GM18517 (cell line): ENCODE measurements at regions not wholly inside any gene's neighbourhood (a gene's known extent, or its start where the extent isn't known, plus 50 kb on each side); places are given as distances from the start of the nearest gene placed in this dataset.

Experiments
- ATAC-seq: cut with Tn5 transposase; IDR thresholded peaks from one replicate; pipeline ENCODE4 v1.9.1; 2021; ENCODE audit warnings: mild to moderate bottlenecking, moderate library complexity; ENCODE audit not compliant: unreplicated experiment

DNA sequence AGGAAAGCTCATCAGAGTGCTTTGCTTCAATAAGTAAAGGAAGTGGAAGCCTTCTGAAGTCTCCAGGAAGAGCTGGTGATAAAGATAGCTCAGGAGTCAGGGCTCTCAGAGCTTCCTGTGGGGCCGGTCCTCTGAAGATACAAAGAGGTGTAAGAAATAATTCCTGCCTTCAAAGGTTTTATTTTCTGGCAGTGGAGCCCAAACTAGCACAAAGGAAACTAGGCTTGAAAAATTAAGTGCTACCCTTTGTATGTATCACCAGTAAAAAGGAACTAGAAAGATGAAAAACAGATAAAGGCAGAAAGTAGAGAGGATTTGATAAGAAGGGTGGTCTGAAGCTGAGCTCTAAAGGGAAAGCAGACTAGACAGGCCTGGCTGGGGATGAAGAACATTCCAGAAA, 204.1 kb upstream of the SASH1 start:
- ATAC-seq, result no peak

DNA sequence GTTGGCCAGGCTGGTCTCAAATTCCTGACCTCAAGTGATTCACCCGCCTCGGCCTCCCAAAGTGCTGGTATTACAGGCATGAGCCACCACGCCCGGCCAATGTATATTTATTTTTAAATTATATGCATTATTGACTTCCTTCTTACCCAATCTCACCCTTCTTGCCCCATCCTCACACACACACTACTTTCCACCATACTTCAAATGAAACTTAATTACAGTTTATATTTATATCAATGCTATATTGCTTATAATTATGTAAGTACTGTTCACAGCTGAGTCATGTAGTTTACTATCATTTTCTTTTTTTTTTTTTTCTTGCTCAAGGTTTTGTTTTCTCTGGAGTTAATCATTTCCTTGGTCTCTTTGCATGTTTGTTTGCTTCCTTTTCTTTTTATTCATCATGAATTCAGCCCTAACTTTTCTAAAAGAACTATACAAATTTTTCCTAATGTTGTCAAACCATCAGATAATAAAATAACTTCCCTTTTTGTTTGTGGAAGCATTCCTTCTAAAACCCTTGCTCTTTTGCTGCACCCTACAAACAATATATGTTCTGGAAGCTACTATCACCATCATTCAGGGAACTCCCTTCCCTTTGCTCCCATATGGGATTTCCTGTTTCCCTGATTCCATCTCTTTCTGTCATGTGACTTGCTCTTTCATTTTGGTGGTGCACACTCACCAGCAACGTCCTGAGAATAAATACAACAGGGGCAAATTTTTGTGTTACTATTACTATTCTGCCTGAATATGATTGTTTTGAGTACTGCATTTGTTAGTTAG, 201.7 kb upstream of the SASH1 start:
- no peak for ATAC-seq

DNA sequence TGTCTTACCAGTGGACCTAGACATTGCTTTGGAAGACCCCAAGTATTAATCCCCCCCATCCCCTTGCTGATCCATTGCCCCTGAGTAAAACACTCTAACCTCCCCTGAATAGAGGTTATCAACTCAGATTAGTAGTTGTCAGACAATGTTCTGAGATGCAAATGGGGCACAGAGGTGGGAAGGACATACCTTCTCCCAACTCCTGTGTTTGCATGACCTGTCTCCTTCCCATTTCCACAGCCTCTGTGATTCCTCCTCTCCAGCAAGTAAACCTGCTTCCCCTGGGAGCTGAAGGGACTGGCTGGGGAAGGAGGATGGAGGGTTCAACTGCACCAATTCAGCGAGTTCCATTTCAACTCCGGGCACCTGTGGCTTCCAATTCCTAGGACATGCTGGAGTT, 199.8 kb upstream of the SASH1 start:
- ATAC-seq, result no peak

DNA sequence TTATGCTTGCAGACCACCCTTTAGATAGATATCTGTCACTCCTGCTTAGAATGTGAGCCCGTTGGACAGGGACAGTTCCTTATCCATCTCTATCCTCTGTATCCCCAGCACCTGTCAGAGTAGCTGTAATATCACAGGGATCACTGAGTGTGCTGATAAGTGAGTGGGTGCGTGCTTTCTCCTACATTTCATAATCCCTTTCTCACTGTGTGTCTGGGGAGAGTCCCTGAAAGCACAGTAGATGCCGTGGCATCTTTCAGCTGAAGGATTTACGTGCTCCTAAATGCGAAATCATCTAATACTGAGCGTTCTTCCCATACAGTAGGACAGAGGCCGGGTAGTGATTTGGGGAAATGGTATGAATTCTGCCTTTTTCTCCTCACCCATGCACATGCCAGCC, 198.9 kb upstream of the SASH1 start:
- no peak for ATAC-seq

DNA sequence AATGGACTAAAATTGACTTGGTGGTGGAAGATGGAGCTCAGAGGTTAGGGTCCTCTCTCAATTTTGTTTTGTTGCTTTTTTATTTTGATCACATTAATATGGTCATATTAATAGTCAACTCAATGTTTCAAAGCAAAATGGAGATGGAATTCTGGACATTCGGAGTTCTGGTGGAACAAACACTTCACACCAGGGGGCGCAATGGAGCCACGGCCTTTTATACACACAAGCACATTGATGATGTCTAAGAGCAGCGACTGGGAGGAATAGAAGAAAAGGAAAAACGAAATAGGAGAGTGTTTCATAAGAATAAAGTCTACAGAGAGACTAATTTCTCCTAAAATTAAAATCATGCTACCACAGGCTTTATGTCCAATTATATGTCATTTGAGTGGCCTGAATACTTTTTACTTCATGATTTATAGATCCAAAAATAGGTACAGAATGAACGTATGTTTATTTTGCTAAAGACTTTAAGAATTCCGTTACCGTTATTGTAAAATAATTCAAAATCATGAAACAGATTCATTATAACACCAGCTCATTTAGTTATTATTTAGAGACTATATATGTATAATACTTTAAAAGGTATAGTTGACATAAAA, 197.6 kb upstream of the SASH1 start:
- no peak for ATAC-seq

DNA sequence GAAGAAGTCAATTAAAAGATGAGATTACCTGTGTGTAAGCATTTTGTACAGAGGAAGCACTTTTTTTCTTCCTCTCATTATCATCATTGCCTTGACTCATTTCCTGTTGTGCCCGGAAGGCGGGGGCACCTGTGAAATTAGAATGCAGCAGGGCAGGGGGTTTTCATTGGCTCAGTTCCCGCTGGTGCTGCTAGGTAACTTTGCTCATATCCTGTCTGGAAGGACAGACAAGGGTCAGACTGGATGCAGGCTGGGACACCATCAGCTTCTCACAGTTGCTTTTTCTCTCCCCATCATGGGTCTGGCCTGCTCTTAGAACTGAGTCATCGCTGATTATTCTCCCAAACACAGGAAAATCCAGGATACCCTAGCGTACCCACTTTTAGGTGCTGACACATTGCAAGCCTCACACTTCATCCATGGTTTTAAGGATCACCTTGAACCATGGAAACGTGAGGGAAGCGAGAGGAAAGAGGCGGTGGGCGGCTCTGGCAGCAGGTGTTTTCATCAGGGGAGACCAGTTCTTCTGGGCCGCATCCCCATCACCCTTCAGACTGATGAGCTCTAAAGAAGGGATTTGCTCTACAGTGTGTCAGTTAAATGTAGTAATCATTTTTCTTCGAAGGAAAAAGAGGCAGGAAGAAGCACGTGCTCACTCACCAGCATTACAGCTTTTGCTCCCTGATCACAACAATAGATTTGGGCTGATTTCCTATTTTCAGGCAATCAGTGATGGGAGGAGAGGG, 195.7 kb upstream of the SASH1 start:
- no peak for ATAC-seq

DNA sequence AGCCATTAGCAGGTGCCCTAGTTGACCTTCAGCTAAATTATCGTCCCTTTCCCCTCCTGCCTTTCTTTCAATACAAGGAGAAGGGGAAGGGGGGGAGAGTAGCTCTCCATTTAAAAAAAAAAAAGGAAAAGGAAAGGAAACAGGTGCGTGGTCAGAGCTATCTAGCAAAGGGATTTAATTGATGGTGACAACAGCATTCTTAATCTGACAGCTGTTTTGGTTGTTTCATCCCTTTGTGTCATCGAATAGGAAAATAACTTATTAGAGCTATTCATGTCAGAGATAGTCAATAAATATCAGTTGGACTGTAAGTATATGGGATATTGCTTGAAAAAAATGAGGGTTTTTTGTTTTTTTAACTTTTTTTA, 195.2 kb upstream of the SASH1 start:
- no peak for ATAC-seq

DNA sequence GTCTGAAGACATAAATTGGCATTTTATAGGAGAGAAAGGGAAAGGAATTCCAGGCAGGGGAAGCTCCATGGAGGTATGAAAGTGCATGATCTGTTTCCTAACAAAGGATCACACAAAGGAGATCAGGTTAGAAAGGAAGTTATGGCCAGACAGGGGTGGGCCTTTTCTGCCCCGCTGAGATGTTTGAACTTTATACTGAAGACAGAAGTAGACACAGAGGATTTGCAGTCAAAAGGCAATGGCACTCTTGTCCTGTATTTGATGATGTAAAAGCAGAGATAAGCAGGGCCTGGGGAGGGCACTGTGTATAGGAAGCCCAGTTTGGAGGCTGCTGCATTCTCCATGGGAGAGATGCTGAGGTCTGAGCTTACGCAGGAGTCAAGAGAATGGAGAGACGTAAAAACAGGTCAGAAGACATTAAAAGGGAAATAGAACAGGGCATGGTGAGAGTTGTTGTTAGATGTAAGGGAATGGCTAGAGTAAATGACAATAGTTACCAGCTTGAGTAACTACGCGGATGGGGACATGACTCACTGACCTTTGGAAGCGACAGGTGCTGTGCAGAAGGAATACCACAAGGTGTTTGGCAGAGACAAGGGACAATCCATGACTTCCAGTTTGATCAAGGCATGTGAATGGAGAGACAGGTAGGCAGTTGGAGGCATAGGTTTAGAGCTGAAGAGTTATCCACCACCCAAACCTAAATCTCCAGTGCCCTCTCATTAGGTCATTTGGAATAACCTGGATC, 190.6 kb upstream of the SASH1 start:
- ATAC-seq, result no peak

DNA sequence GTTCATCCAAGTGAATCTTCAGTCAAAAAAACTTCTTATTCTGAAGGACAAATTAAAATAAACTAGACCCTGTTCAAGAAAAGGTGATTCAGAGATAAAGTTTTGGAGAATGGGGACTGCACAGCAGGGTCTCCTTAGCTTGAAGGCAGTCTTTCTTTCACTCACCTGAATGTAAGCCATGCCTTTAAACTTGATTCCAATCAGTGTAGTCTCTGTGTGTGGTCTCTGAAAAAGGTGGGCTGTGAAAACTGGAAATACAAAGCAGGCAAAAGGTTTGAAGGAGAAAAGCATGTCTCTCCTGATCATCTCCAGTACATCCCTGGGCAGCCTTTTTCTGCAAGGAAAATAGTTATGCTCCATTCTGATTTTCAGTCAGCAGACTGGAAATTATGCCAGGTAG, 188.0 kb upstream of the SASH1 start:
- ATAC-seq, result no peak

DNA sequence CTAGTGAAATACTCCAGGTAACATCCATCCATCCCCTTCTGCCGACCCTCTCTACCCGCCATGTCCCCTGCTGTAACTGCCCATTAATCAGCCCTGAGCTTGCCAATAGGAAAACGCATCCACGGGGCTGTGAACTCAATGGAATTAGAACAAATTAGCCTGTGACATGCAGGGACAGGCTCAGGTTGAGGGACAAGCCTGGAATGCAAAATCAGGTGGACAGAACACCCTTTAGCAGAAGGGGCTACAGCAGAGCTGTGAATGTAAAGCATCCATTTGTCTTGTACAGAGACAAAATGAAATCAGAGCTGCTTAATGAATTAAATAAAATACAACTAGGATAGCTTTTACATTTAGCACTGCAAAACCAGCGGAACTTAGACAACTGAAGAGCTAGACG, 187.3 kb upstream of the SASH1 start:
- no peak for ATAC-seq

DNA sequence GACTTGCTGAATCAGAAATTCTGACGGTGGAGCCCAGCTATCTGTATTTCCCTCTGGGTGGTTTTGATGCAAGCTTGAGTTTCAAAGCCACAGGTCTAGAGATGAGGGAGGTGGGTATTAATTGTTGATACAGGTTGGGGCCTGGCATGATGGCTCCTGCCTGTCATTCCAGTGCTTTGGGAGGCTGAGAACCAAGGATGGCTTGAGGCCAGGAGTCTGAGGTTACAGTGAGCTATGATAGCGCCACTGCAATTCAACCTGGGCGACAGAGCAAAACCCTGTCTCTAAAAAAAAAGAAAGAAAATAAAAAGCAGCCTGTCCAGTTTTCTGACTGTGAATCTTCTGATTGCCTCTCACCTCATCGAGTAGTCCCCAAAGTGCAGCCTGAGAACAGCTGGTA, 184.8 kb upstream of the SASH1 start:
- ATAC-seq, result no peak

DNA sequence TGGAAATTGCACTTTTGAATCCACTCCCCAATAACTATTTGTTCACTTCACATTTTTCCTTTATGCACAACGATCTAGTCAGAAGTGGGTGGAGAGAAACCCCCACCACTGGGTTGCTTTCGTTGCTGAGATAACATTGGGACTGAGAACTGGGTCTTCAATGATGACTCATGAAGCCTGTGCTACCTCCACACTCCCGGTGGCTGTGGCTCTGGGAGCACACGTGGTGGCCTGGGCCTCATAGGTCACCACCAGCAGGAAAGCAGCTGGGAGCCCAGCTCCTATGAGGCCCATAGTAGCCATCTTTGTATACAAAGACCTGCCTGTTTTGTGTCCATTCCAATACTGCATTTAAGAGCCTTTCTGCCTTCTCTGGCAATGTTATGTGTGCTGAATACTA, 178.0 kb upstream of the SASH1 start:
- ATAC-seq, result no peak

DNA sequence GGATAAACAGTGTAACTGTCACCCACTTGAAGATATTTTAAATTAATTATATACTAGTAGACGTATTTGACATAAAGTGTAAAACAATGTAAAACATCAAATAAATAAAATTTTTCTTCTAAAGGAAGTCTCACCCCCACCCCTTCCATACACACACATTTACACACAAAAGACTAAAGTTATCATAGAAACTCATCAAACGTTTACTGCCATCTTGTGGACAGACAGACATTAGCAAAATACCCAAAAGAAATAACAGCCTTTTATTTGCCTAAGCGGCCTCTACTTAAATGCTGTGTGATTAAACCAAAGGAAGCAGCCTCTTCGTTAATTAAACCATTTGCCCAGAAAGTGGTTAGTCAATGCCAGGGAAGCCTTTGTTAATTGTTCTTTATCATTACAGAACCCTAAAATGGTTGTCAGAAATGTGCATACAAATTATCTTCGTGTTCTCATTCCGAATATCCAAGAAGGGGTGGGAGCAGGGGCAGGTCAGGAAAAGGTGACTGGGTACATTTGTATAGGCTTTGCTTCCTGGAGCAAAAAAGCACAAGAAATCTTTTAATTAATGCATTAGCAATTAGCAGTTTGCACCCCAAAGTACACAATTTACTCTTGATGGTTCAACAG, 176.2 kb upstream of the SASH1 start:
- ATAC-seq, result peak; percentile 51

DNA sequence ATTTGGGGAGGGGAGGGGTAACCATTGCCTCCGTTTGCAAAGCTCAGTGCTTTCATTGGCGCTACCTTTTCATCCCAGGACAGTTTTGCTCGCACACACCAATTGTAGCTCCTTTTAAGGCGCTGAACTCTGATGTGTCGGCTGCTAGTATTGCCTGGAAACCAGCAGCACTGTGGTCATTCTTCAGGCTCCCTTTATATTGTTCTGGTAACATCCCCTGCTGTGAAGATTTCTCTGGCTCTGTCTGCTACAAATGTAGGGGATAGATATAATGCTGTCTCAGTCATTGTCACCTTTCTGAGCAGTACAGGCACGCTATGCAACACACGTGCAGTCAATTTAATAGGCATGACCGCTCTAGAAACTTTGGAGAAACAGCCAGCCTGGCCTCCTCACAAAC, 172.9 kb upstream of the SASH1 start:
- ATAC-seq, result no peak

DNA sequence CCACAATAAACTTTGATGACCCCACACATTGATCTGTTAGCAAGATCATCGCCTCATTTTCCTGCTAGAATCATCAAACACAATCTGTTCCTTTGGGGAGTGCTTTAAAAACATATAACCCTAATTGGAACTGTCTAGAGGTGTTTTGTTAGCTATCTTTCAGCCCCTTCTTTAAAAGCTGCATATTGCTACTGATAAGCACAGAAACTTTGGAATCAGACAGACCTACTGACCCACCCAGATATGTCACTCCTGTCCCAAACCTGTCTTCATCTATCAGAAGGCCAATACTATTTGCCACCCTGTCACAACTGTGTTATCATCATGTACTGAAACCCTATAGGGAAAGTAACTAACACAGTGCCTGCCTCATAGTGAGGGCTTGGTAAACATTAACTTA, 172.4 kb upstream of the SASH1 start:
- no peak for ATAC-seq

DNA sequence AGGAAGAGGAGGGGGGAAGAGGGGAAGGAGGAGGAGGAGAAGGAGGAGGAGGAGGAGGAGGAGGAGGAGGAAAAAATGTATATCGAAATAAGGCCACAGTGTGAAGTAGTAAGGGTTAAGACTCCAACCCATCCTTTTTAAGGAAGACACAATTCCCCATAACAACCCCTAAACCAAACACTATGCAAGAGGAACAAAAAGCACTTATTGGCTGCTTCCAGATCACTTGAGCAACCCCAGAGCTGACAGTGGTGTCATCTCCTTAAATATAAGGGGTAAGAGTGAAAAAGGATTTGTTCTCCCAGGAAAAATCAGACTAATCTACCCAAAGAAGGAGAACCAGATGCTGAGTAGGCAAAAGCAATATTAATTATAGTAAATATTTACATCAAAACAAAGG, 169.1 kb upstream of the SASH1 start:
- no peak for ATAC-seq

DNA sequence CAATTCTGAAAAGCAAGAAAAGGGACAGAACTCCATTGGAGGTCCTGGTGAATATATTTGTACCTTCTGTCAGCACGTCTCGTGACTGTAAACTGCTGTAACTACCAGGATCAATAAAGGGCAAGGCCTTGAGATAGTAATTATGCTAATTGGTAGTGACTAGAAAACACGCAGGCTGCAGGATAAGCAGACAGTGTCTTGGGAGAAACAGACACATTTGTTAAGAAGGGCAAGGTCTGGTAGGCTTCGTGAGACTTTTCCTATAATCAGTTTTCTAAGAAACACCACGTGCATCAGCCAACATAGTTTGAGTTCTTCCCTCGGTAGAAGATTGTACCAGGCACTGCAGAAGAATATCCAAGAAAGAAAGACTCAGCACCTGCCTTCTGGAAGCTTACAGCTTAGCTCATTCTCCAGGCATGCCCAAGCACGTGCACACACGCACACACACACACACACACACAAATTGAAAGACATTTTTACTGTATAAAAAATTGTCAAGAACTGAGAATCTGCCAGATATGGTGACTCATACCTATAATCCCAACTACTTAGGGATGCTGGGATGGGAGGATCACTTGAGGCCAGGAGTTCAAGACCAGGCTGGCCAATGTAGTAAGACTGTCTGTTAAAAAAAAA, 167.0 kb upstream of the SASH1 start:
- ATAC-seq, result no peak

DNA sequence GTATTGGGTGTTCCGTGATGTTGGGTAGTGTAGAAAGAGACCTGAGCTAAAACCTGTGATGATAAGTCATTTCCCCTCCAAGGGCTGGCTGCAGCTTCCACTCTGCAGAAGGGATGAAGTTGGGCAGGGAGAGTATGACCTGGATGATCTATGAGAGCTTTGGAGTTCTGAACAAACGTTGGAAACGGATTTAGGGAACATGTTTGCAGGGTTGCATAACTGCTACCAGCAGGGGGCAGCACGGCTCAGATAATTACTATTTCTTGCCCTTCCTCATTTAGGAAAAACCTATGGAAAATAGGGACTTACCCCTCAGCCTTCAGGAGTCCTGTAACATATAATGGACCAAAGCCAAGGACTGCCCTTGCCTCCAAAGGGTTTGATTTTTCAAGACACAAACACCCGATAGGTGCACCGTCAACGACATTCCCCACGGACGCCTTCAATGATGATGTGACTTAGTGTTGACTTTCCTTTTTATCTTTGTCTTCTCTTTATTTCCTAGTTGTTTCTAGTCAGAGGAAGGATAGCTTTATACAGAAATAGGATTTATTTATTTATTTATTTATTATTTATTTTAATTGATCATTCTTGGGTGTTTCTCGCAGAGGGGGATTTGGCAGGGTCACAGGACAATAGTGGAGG, 164.9 kb upstream of the SASH1 start:
- no peak for ATAC-seq

DNA sequence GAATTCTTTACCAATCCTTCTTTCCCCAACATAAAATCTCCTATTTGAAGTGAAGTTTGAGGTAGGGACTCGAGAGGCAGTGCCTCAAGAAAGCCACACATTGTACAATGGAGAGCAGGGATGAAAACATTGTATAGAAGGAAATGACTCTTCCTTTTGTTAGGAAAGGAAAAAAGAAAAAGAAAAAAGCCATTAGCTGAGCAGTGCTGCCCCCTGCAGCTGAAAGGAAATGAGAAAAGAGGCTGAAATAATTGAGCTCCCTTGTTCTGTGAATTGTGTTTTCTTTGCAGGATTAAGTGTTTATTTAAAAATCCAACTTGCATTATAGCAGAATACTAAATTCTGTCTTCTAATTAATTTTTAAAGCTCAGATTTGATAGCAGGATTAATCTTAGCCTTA, 162.9 kb upstream of the SASH1 start:
- ATAC-seq, result no peak

DNA sequence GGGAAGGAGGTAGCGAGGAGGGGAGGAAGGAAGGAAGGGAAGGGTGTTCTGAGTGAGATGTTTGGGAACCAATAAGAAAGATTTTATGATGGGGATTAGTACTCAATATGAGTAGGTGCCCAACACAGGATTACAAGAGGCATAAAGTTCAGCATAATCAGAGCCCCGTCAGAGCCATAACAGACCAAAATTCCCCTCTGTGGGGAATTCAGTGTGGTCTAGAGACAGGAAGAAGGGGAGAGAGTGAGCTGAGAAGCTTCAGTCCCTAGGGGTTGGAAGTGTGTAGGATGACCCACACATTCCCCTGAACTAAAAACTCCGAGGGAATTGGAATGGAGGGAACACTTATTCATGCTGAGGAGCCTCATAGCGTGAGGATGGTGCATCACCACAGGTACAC, 160.3 kb upstream of the SASH1 start:
- no peak for ATAC-seq
